Heart left ventricle (tissue), 13 donors: ENCODE measurements at regions not wholly inside any gene's neighbourhood (a gene's known extent, or its start where the extent isn't known, plus 50 kb on each side); places are given as distances from the start of the nearest gene placed in this dataset.

ENCODE experiments used
- CTCF ChIP-seq, 12 donors: fragments of 200-600 bp; sonication (generic) in 4 of 12; IDR thresholded peaks; one replicate each; pipeline versions ENCODE4 v1.5.0 to v1.8.0; 2018 to 2022; ENCODE audit warnings: antibody characterized with exemption in 12 of 12, mild to moderate bottlenecking in 5 of 12
- POLR2A ChIP-seq, 2 donors: fragments of 450-650 bp; IDR thresholded peaks; one replicate each; pipeline ENCODE4 v1.6.1; 2017; ENCODE audit warnings: antibody characterized with exemption in 2 of 2, mild to moderate bottlenecking in 2 of 2, moderate library complexity in 2 of 2
- donor health status: ischemic (EF 13 %, LVEDD 7.1; RV severe dilation, severe dysfunction).
- donor health status: DM: no; HTN: yes; CAD: no.
- donor health status: DM: no; HTN: no; CAD: no.
- donor health status: ischemic (EF 25% LVEDD 6.9; RV normal size, moderate dysfunction).
- donor health status: ischemic (EF 25% LVEDD 5.7; RV mildly dilated, moderate dysfunction).
- donor health status: ischemic (EF 35%, LVEDD 5.7; RV mildly dilated, moderate dysfunction).
- donor health status: nonischemic (EF 11% LVEDD 7.7; RV severe dilation, severe dysfunction).
- donor health status: DM: yes; HTN: yes; CAD: no.
- donor health status: PGD.
- donor health status: ischemic (EF 29% LVEDD 5.4; RV normal size, mild dysfunction).
- donor health status: nonischemic (EF 23%, LVEDD 6.1; RV moderate dilation, normal function).

- TF ChIP-seq CTCF (IDR thresholded peaks at IDR 0.05) (no peak), POLR2A (IDR thresholded peaks at IDR 0.05) (no peak)
These were observed 121.1 kb upstream of the FN1 start for GRCh38 chr2:215556979-215557378.
